ENCODE measurements at regions not wholly inside any gene's neighbourhood (a gene's known extent, or its start where the extent isn't known, plus 50 kb on each side); places are given as distances from the start of the nearest gene placed in this dataset.

- no peaks in the 10 kb centered on the region for H3K36me3 Mint-ChIP-seq (ENCODE audit: low read depth)
- no peak overlapping the region for H3K4me3 Mint-ChIP-seq
- H3K27ac Mint-ChIP-seq: peak overlapping the region in 2 of 3 experiments; percentile 22 to 90
These were observed 142.7 kb downstream of the ADCYAP1 start for GRCh38 chr18:1047406-1047805.

DNA sequence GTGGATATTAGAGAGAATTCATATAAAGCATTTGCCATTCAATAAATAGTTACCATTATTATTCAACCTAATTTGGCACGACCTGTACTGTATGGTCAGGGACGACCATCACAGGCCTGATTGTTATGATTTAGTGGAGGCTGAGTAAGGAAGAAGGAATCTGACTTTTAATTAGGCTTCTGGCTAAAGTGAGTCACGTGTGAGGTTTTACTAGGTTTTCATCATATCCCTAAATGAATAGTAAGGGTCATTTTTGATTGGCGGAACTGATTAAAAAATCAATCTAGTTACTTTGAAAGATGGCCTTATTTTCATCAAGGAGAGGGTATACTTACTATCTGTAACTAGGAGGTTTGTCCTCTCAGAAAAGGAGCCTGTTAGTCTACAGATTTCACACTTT, 143.4 kb downstream of the ADCYAP1 start:
- Mint-ChIP-seq H3K9me3 (peaks cover 2% of the 10 kb centered on the region), H3K4me1 (peaks cover 9% of the 10 kb centered on the region), H3K36me3 (ENCODE audit: low read depth) (no peaks in the 10 kb centered on the region), H3K27ac (peak overlapping the region in 2 of 3 experiments; percentile 35 to 90), H3K4me3 (no peak overlapping the region), H3K27me3 (ENCODE audit: low read depth) (no peaks in the 10 kb centered on the region)
- TF ChIP-seq CTCF (IDR thresholded peaks at IDR 0.05; ENCODE audit: unreplicated experiment in 3 of 3): no peak

More at GRCh38 chr18:1047406-1047805, 142.7 kb downstream of the ADCYAP1 start:
- Mint-ChIP-seq H3K9me3 (peaks cover 8% of the 10 kb centered on the region), H3K4me1 (peaks cover 9% of the 10 kb centered on the region), H3K27me3 (ENCODE audit: low read depth) (no peaks in the 10 kb centered on the region)
- no peak for TF ChIP-seq CTCF (IDR thresholded peaks at IDR 0.05; ENCODE audit: unreplicated experiment in 3 of 3)

DNA sequence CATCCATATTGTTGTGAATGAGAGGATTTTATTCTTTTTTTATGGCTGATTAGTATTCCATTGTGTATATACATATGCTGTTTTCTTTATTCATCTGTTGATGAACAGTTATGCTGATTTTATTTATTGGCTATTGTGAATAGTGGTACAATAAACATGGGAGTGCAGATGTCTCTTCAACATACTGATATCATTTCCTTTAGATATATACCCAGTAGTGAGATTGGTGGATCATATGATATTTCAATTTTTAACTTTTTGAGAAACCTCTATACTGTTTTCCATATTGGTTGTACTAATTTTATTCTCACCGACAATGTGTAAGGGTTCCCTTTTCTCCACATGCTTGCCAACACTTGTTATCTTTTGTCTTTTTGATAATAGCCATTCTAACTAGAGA, 144.5 kb downstream of the ADCYAP1 start:
- Mint-ChIP-seq H3K4me1 (peaks cover 9% of the 10 kb centered on the region), H3K27ac (peak overlapping the region in 1 of 3 experiments; percentile 11), H3K4me3 (no peak overlapping the region), H3K27me3 (ENCODE audit: low read depth) (no peaks in the 10 kb centered on the region), H3K36me3 (ENCODE audit: low read depth) (no peaks in the 10 kb centered on the region), H3K9me3 (no peaks in the 10 kb centered on the region)
- TF ChIP-seq CTCF (IDR thresholded peaks at IDR 0.05; ENCODE audit: unreplicated experiment in 3 of 3): no peak

DNA sequence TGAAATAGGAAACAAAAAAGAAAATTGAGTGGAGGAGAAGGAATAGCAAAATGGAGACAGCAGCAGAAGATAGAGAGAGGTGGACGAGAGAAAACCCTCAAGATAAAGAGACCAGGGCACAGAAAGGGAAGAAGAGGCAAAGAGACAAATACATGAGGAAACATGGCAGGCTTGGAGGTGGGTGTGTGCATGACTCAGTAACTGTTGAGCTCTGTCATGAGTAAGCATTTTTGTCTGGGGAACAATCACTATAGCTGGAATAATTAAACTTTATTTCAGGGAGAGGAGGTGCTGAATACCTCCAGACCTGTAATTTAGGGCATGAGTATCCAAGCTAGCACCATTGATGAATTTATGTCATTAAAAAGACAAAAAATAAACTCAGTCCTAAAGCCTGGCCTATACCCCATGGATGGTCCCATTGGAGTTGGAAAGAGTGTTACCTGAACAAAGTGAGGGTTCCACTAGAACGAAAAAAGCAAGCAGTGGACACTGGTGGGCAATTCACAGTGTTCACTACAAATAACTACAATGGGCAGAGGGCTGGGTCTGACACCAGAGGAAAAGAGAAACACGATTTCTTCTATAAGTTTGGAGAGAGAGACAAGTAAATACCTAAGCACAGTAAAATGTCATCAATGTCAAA, 145.5 kb downstream of the ADCYAP1 start:
- Mint-ChIP-seq H3K4me3 (no peak overlapping the region), H3K36me3 (ENCODE audit: low read depth) (no peaks in the 10 kb centered on the region), H3K9me3 (no peaks in the 10 kb centered on the region), H3K27ac (peak overlapping the region in 1 of 3 experiments; percentile 13), H3K4me1 (peaks cover 9% of the 10 kb centered on the region), H3K27me3 (ENCODE audit: low read depth) (no peaks in the 10 kb centered on the region)
- TF ChIP-seq CTCF (IDR thresholded peaks at IDR 0.05; ENCODE audit: unreplicated experiment in 3 of 3): no peak

DNA sequence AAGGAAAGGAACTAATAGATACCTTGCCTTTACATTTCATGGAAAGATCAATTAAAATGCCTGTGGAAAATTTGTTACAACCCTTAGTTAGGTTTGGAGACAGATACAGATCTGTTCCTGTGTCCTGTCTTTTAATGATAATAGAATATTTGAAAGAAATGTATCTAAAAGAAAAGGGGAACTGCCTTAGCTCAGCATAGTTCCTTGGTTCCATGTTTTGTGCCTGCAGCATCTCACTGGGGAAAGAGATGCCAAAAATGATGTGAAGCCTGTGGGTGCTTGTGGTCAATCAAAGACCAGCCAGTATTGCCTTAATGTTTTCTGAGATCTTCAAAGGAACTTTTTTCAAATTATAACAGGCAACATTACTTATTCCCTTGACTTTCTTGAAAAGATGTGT, 147.6 kb downstream of the ADCYAP1 start:
- Mint-ChIP-seq H3K4me3 (no peak overlapping the region), H3K27me3 (ENCODE audit: low read depth) (no peaks in the 10 kb centered on the region), H3K9me3 (peaks cover 2% of the 10 kb centered on the region), H3K27ac (no peak overlapping the region), H3K36me3 (ENCODE audit: low read depth) (peaks cover 4% of the 10 kb centered on the region), H3K4me1 (no peaks in the 10 kb centered on the region)
- TF ChIP-seq CTCF (IDR thresholded peaks at IDR 0.05; ENCODE audit: unreplicated experiment in 3 of 3): no peak

All from nephron (organoid).